ENCODE measurements at regions not wholly inside any gene's neighbourhood (a gene's known extent, or its start where the extent isn't known, plus 50 kb on each side); places are given as distances from the start of the nearest gene placed in this dataset.
A peak's percentile ranks its signal among the peaks of the same experiment; 100 is the strongest.

GRCh38 chr4:138919094-138919936, 96.3 kb upstream of the NOCT start:
- DNase-seq: peak; percentile 58 to 70

- no peak for DNase-seq
These were observed 97.3 kb upstream of the NOCT start for GRCh38 chr4:138918169-138918869.

- DNase-seq: no peak
These were observed 98.8 kb upstream of the NOCT start for GRCh38 chr4:138916763-138917162.

GRCh38 chr4:138915756-138916155, 99.8 kb upstream of the NOCT start:
- no peak for DNase-seq

GRCh38 chr4:138912704-138913340, 102.8 kb upstream of the NOCT start:
- no peak for DNase-seq

GRCh38 chr4:138911909-138912703, 103.5 kb upstream of the NOCT start:
- no peak for DNase-seq

- no peak for DNase-seq
These were observed 104.7 kb upstream of the NOCT start for GRCh38 chr4:138910914-138911336.

- DNase-seq: no peak
These were observed 105.2 kb upstream of the NOCT start for GRCh38 chr4:138910195-138910913.

- DNase-seq: no peak
These were observed 106.0 kb upstream of the NOCT start for GRCh38 chr4:138909587-138909986.

- DNase-seq: no peak
These were observed 107.4 kb upstream of the NOCT start for GRCh38 chr4:138908134-138908533.

- no peak for DNase-seq
These were observed 108.4 kb upstream of the NOCT start for GRCh38 chr4:138907174-138907573.

- no peak for DNase-seq
These were observed 110.8 kb upstream of the NOCT start for GRCh38 chr4:138904793-138905192.

- DNase-seq: no peak
These were observed 112.4 kb upstream of the NOCT start for GRCh38 chr4:138903185-138903584.

- DNase-seq: no peak
These were observed 112.9 kb upstream of the NOCT start for GRCh38 chr4:138902705-138903104.

- no peak for DNase-seq
These were observed 114.4 kb upstream of the NOCT start for GRCh38 chr4:138901177-138901576.

GRCh38 chr4:138899999-138900398, 115.6 kb upstream of the NOCT start:
- no peak for DNase-seq

GRCh38 chr4:138898282-138898681, 117.3 kb upstream of the NOCT start:
- DNase-seq: no peak

- DNase-seq: no peak
These were observed 117.8 kb upstream of the NOCT start for GRCh38 chr4:138897811-138898226.

- no peak for DNase-seq
These were observed 120.9 kb upstream of the NOCT start for GRCh38 chr4:138894709-138895108.

GRCh38 chr4:138894011-138894410, 121.6 kb upstream of the NOCT start:
- DNase-seq: no peak

- peak in 1 of 2 donors; percentile 6 for DNase-seq
These were observed 122.8 kb upstream of the NOCT start for GRCh38 chr4:138892483-138893407.

Measured in stimulated activated CD4-positive, alpha-beta T cell treated with anti-CD3 and anti-CD28 coated beads, Interleukin-2, amount 100 ng/mL, for 24 hours (primary cell).